ENCODE measurements at regions not wholly inside any gene's neighbourhood (a gene's known extent, or its start where the extent isn't known, plus 50 kb on each side); places are given as distances from the start of the nearest gene placed in this dataset.

GRCh38 chr18:70907673-70908072, 618.8 kb downstream of the SOCS6 start:
- H3K27me3 ChIP-seq (ENCODE audit: control insufficient read depth, extremely low read depth, insufficient read depth, low read length) = no peaks in the 10 kb centered on the region
- H3K4me2 ChIP-seq (ENCODE audit: control insufficient read depth, extremely low read depth, insufficient read depth, low read depth, low read length) = no peak overlapping the region
- H3K27ac ChIP-seq (ENCODE audit: control insufficient read depth, insufficient read depth, low read length) = no peak overlapping the region
- no peaks in the 10 kb centered on the region for H3K36me3 ChIP-seq (ENCODE audit: control insufficient read depth in 2 of 2, extremely low read depth in 1 of 2, insufficient read depth in 2 of 2, low read length in 2 of 2)
- H4K20me1 ChIP-seq (ENCODE audit: control insufficient read depth, extremely low read depth, insufficient read depth, low read length) = no peaks in the 10 kb centered on the region
- H2AFZ ChIP-seq (ENCODE audit: control insufficient read depth, low read length) = no peak overlapping the region
- no peak for FAIRE-seq
- DNase-seq (ENCODE audit: low read depth, low spot score) = no peak
- H3K9me3 ChIP-seq (ENCODE audit: control insufficient read depth, low read depth, low read length) = no peaks in the 10 kb centered on the region
- TF ChIP-seq EZH2 (IDR thresholded peaks at IDR 0.05; ENCODE audit: low read length) (no peak), CTCF (optimal IDR thresholded peaks at IDR 0.05 in 1 of 3, IDR thresholded peaks at IDR 0.05 in 1 of 3, conservative IDR thresholded peaks at IDR 0.05 in 1 of 3; ENCODE audit: extremely low read depth in 1 of 3, insufficient read depth in 2 of 3, low read length in 3 of 3) (no peak)
- dilution Hi-C loops (cut with MboI; ENCODE audit: extremely low pct_ligation_motif_present, low sequenced_read_pairs) = no loop called here
- H3K9ac ChIP-seq (ENCODE audit: control insufficient read depth, extremely low read depth, insufficient read depth, low read length) = no peak overlapping the region
- H3K79me2 ChIP-seq (ENCODE audit: control insufficient read depth, insufficient read depth, low read length) = no peaks in the 10 kb centered on the region
- H3K4me3 ChIP-seq (ENCODE audit: control insufficient read depth in 2 of 3, extremely low read depth in 1 of 3, insufficient read depth in 2 of 3, low read depth in 1 of 3, low read length in 3 of 3) = no peak overlapping the region
- no peaks in the 10 kb centered on the region for H3K4me1 ChIP-seq (ENCODE audit: control insufficient read depth, extremely low read depth, insufficient read depth, low read length)
- H3K9me1 ChIP-seq (ENCODE audit: control insufficient read depth, extremely low read depth, insufficient read depth, low read length) = no peaks in the 10 kb centered on the region

- Histone ChIP-seq H3K9me1 (ENCODE audit: control insufficient read depth, extremely low read depth, insufficient read depth, low read length) (no peaks in the 10 kb centered on the region), H3K27me3 (ENCODE audit: control insufficient read depth, extremely low read depth, insufficient read depth, low read length) (no peaks in the 10 kb centered on the region), H3K79me2 (ENCODE audit: control insufficient read depth, insufficient read depth, low read length) (no peaks in the 10 kb centered on the region), H3K4me3 (ENCODE audit: control insufficient read depth in 2 of 3, extremely low read depth in 1 of 3, insufficient read depth in 2 of 3, low read depth in 1 of 3, low read length in 3 of 3) (no peak overlapping the region), H3K27ac (ENCODE audit: control insufficient read depth, insufficient read depth, low read length) (no peak overlapping the region), H3K36me3 (ENCODE audit: control insufficient read depth in 2 of 2, extremely low read depth in 1 of 2, insufficient read depth in 2 of 2, low read length in 2 of 2) (no peaks in the 10 kb centered on the region), H3K4me1 (ENCODE audit: control insufficient read depth, extremely low read depth, insufficient read depth, low read length) (no peaks in the 10 kb centered on the region), H2AFZ (ENCODE audit: control insufficient read depth, low read length) (no peak overlapping the region), H3K9ac (ENCODE audit: control insufficient read depth, extremely low read depth, insufficient read depth, low read length) (no peak overlapping the region), H3K9me3 (ENCODE audit: control insufficient read depth, low read depth, low read length) (peaks cover 2% of the 10 kb centered on the region), H4K20me1 (ENCODE audit: control insufficient read depth, extremely low read depth, insufficient read depth, low read length) (no peaks in the 10 kb centered on the region), H3K4me2 (ENCODE audit: control insufficient read depth, extremely low read depth, insufficient read depth, low read depth, low read length) (no peak overlapping the region)
- FAIRE-seq (no peak), DNase-seq (ENCODE audit: low read depth, low spot score) (no peak)
- TF ChIP-seq EZH2 (IDR thresholded peaks at IDR 0.05; ENCODE audit: low read length) (no peak), CTCF (optimal IDR thresholded peaks at IDR 0.05 in 1 of 3, IDR thresholded peaks at IDR 0.05 in 1 of 3, conservative IDR thresholded peaks at IDR 0.05 in 1 of 3; ENCODE audit: extremely low read depth in 1 of 3, insufficient read depth in 2 of 3, low read length in 3 of 3) (no peak)
- dilution Hi-C loops (cut with MboI; ENCODE audit: extremely low pct_ligation_motif_present, low sequenced_read_pairs) = no loop called here
These were observed 603.5 kb downstream of the SOCS6 start for GRCh38 chr18:70892381-70892780.
